Tongue (tissue), 1 donor: ENCODE measurements at regions not wholly inside any gene's neighbourhood (a gene's known extent, or its start where the extent isn't known, plus 50 kb on each side); places are given as distances from the start of the nearest gene placed in this dataset.

Source experiments
- DNase-seq: peaks from one replicate; pipeline ENCODE4 v3.0.0-alpha.2; 2015

DNA sequence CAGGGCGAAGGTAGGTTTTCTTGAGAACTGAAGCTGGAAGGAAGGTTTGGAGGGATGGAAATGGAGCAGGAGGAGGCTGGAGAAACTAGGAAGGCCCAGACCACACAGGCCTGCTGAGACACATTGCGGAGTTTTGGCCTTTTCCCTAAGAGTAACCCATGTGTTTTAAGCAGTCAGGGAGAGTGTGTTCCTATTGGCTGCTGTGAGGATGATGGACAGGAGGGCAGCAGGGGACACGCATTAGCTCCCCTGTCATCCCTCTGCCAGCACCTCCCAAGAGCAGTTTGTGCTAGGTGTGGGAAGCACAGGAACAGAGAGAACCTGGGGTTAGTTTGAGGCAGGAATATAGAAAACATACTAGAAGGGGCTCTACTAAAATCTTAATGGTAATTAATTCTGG, 842.1 kb downstream of the TBC1D22A start:
- no peak for DNase-seq

DNA sequence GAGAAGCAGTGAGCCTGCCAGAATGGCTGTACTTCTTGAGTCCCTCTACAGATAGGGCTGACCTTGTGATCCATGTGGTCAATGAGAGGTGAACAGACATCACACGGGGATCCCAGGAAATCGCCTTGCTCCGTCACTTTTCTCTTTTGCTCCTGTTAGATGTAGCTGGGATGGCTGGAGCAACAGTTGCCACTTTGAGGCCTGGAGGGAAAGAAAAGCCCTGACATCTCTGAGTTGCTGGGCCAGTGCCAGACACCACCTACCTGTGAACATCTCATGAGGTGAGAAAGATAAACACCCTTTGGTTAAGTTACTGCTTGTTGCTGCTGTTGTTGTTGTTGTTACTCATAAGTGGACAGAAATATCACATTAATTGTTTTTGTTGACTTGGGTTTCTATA, 840.3 kb downstream of the TBC1D22A start:
- DNase-seq, result no peak

DNA sequence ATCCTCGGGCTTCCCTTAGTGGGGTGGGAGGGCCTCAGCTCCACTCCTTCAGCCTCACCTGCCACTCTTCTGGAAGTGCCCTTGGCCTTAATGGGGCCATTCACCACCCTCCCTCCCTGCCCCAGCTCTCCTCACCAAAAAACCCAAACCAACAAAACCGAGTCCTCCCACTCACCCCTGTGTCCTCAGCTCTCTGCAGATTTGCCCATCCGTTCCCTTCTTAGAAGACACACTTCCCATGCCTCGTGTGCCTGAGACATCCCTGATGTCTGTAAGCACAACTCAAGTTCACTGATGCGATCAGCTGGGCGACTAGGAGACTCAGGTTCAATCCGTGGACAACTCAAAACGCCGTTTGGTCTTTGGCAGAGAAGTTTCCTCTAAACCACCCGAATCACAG, 839.2 kb downstream of the TBC1D22A start:
- DNase-seq, result no peak

DNA sequence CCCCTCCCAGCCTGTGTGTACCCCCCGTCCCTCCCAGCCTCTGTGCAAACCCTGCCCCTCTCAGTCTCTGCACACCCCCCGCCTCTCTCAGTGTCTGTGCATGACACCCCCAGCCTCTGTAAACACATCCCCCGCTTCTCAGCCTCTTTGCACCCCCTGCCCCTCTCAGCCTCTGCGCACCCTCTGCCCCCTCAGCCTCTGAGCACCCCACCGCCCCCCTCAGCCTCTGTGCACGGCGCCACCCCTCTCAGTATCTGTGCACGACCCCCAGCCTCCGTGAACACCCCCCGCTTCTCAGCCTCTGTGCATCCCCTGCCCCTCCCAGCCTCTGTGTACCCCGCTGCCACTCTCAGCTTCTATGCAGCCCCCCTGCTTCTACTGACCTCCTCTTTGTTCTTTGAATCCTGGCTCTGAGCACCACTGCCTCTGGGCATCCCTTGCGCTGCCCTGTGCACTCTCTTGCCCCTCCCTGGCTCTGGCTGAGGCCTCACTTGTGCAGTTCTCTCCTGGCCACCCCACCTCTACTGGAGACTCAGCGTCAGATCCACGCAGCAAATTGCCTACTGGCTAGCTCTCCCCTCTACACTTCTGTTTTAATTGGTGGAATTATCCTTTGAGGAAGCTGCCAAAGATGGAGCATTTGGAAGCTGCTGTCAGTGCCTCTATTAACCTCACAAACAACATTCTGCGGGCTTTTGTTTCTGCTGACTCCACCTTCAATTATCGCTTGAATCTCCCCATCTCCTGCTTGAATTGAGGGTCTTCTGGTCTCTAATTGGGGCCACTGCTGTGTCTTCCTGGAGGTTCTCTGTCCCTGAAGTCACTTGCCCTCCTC, 838.6 kb downstream of the TBC1D22A start:
- DNase-seq, result no peak

DNA sequence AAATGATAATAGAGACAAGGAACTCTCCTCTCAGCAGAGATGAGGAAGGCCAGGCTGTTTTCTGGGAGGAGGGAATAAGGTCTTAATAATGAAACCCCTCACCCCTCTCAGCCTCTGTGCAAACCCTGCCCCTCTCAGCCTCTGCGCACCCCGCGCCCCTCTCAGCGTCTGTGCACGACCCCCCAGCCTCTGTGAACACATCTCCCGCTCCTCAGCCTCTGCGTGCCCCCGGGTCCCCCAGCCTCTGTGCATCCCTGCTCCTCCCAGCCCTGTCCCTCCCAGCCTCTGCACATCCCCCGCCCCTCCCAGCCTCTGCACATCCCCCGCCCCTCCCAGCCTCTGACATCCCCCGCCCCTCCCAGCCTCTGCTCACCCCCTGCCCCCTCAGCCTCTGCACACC, 837.8 kb downstream of the TBC1D22A start:
- DNase-seq, result no peak

DNA sequence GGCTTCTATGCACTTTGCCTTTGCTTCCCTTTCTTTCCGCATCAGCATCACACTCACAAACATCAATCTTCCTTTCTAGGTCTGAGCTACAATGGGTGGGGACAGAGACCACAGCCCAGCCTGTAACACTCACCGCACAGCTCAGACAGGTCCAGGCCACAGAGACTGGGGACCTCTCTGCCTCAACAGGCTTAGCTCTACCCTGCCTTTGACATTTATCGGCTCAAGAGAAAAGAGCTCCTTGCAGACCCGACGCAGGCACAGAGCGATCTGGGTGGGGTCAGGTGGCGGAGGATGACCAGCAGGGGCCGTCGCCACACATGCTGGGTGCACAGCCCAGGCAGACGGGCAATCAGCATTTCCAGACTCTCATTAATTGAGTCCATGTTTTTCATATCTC, 837.3 kb downstream of the TBC1D22A start:
- DNase-seq, result no peak

DNA sequence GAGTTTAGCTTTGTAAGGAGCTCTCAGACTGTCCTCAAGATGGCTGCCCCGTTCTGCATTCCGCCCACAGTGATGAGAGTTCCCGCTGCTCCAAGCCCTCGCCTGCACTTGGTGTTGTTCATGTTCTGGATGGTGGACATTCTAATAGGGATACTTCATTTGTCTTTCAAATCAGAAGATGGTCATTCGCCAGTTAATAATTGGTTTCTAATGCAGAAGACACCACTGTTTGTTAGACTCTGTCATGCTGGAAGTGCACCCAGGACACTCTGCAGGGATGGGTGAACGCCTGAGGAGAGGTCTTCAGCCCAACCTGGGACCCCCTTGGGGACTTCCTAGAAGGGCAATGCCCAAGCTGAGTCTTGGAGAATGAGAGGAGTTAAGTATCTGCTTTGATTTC, 836.4 kb downstream of the TBC1D22A start:
- DNase-seq, result no peak

DNA sequence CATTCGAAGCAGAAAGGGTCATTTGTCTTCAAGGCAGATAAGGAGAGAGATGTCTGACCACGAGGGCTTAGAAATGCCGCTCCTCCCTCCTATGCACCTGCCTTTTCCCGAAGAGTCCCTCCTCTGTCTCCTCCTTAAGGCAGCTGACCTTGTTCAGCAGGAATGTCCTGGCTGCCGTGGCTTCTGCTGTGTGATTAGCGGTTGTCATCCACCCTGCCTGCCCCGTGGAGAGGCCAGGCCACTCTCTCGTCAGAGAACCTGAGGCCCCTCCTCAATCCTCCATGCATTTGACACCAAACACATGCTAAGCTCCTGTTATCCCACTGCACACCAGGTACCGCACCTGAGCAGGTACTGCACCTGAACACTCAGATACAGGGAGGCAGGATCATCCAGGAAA, 834.6 kb downstream of the TBC1D22A start:
- DNase-seq, result peak; percentile 8

DNA sequence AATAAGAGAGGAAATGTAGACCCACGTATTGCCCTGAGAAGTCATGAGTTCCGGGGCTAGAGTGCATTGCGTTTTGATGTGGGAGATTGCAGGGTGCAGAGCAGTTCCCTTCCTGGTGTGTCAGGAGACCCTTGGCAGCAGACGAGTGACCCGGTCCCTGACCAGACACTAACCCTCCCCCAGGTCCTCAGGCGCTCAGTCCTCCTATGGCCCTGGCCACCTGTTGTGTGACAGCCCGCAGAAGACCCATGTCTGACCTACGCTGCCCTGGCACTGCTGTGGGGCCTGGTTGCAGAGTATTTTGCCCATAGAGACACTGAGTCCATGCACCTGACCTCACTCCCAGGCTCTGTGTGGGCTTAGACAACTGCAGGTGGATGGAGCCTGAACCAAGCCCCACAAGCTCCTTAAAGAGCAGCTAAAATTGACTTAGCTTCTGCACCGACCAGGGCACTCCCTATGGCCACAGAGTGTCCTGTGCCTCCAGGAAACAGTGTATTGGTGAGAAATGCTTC, 833.8 kb downstream of the TBC1D22A start:
- no peak for DNase-seq

DNA sequence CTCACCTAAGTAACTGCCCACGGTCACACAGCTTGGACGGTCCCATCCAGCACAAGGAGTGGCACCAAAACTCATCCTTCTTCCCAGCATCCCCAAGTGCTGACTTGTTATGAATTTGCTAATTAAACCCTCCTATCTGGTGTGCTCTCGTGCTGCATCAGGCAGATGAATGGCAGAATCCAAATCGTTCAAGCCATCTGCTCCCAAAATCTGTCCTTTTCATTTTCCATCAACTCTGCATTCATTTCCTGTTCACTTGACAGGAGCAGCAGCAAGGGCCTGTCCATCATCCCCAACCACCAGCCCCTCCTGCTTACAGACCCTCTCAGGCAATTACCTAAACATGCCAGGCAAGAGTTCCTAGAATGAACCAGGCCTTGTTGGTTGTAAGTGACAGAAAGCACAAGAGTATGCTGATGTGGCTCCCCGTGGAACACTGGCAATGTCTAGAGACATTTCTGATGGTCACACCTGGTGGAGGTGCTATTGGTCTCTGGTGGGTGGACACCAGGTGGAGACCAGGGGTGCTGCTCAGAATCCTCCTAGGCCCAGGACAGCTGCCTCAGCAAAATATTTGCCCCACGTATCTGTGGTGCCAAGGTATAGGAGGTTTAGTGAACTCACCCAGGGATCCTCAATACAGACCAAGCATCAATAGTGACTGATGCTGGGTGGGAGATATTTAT, 832.5 kb downstream of the TBC1D22A start:
- no peak for DNase-seq

DNA sequence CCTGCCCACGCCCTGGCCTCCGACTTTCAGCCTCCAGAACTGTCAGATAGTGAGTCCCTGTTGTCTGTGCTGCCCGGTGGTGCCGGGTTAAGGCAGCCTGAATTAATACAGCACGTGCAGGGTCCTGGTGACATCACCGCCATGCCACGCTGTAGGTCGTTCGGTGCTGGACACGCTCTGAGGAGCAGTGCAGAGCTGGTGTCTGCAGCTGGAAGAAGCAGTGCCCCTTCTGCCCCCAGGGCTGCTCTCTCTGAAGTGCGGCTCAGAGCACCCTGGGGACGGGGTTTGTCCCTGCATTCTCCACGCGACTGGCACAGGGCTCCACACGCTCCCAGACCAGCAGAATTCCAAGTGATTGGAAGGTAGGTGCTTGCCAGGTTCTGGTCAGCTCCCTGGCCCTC, 831.5 kb downstream of the TBC1D22A start:
- DNase-seq, result no peak

DNA sequence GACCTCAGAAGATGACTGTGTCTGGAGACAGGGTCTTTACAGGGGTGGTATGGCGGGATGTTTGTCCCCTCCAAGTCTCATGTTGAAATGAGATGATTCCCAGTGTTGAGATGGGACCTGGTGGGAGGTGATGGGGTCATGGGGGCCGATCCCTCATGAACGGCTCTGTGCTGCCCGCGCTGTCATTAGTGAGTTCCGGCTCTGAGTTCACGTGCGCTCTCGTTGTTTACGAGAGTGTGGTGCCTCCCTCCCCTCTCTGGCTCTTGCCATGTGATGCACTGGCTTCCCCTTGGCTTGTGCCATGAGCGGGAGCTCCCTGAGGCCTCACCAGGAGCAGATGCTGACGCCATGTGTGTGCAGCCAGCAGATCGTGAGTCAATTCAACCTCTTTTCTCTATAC, 830.8 kb downstream of the TBC1D22A start:
- DNase-seq, result no peak

DNA sequence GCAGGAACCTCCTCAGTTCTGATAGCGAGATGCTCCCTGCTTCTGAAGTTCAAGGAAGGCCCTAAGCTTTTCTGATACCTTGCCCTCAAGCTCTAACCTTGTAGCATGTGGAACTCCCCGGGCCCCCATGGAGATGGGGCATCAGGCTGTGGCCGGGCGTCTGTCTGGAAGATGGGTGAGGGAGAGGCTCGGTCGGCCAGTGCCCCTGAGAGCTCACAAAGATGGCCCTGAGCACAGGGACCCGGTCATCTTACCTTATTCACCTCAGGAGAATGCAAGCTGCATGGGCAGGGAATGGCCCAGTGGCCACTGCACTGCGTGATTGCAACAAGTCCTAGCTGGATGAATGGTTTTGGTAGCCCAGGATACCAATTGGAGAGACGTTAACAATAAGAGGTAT, 830.3 kb downstream of the TBC1D22A start:
- no peak for DNase-seq

DNA sequence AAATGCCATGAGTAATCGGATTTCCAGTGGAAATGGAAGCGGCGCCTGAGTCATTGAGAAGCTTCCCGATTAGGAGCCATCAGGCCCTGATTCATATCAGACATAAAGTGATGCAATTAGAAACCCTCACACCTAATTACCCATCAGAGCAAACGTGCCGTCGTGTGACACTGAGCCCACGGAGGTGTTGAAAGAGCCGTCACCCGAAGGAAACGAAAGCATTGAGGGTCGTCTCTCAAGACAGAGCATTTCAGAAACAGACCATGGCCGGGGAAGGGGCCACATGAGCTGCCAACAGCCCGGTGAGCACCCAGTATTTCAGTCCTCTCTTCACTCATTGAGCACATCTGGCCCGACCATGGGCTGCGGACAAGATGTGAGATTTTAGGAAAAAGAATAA, 829.3 kb downstream of the TBC1D22A start:
- no peak for DNase-seq

DNA sequence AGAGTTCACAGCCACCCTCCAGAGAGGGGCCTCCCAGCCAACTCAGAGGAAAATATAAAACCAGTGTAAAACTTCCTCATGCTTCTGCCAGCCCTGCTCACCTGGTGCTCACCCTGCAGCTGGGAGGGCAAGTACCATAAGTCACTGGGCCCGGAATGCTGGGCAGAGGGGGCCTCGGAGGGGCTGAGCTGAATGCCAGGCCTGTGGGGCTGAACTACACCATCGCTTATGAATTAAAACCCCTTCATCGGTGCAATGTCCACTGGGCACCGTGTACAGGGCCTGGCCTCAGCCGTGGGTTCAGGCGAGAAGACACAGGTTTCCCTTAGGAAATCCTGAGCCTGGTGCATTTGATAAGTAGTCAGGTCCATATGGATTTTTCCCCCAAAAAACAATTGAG, 828.6 kb downstream of the TBC1D22A start:
- no peak for DNase-seq

DNA sequence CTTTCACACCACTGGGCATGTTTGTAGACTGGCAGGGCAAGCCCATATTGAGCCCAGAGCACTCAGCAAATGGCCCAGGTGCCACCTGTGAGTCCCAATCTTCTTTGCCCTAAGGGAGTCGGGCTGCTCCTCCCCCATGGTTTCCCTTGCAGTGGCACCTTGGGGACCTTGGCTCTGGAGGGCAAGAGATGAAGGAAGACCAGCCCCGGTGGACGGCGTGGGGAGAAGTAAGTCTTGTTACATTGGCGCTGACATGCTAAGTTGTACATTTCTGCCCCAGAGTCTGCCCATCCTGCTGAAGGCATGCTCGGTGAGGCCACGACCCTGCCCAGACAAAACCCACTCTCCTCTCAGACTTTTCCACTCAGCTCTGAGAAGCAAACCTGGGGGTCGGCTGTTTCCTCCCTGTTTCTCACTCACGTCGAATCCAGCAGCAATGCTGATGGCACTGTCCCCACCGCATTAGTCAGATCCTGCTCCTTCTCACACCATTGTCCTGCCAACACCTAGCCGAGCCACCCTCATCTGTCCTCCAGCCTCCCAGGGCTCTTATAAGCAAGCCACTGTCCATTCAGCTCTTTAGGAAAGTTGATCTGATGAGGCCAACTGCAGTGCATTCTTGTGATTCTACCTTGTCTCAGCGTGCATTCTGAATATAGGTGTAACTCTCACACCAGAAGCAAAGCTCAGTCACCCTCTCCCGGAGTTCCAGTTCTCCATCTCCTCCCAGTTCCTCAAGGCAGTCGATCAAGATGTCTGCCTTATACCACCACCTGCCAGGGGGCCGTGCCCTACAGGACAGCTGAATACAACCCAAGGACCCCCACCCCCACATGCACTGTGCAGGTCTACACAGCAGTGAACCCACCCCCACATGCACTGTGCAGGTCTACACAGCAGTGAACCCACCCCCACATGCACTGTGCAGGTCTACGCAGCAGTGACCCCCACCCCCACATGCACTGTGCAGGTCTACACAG, 827.1 kb downstream of the TBC1D22A start:
- DNase-seq, result no peak

DNA sequence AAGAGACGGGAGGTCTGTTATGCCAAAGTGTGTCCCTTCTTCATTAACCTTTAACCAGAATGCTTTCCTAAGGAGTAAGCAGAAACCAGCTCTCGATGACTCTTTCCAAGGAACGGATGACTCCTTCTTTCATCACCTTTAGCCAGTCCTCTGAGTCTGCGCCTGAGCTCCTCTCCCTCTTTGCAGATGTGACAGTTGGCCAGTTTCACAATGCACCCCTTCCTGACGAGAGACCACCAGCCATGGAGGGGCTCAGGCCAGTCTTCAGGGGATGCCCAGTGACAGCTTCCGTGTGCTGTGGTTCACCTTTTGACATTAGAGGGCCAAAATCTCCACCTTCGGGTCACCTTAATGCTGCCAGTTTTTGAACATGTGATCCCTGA, 826.1 kb downstream of the TBC1D22A start:
- DNase-seq, result no peak

DNA sequence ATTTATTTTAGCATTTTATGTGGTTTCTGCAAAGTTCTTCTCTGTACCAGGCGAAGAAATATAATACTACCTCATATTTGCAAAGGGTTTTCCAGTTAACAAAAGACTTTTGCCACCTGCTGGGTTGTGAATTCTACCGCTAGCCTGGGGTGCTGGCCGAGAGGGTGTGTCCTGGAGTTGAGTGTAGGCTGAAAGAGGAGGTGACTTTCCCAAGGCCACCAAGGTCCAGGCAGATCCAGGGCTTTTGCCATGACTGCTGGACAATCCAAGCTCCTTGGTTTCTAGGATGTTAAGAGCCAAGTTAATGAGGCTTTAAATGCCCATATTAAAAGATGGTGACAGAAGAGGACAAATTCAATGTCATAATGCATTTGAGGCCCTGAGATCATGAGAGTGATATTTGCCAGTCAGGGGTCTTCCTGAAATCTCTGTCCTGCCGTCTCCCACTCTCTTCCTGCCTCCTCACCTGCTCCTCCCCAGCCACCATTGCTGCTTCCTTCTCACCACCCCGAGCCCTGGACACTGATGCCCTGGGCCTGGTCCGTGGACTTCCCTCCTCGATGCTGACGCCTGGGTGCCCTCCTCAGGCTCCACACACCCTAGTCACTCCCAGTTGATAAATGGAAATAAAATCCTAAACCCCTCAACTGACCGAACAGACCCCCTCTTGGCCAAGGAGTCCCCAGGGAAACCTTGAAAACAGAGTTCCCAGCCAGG, 825.6 kb downstream of the TBC1D22A start:
- DNase-seq, result no peak

DNA sequence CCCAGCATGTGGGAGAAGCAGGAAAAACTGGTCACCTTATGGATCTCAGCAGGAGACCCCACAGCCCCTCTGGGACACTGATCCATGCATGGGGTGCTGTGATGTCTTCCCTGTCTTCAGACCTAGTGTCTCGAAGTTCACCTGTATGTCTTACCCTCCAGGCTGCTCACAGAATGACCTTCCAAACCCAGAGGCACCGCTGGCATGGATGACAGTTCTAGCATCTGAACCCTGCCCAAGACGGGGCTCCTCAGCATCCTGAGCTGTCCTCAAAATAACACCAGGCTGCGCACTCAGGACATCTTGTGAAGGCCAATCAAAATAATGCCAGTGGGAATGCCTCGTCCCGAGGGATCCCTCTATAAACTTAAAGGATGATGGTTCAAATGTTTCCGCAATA, 824.9 kb downstream of the TBC1D22A start:
- DNase-seq, result no peak

DNA sequence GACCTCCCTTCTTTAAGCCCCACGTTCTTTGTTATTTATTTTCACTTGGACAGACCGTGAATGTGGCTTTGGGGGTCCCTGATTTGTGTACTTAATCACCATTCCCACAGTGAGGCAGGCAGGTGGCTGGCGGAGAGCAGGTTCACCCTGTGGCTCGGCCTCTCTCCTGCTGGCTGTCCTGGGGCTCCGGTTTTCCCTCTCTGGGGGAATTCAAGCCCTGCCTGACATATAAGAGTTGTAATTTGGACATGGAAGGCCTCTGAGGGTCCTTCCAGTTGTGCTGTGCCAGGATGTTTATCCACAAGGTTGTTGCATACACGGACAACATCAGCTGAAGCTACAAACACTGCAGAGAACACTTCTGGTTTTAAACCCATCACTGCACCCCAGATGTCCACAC, 824.5 kb downstream of the TBC1D22A start:
- DNase-seq, result no peak

DNA sequence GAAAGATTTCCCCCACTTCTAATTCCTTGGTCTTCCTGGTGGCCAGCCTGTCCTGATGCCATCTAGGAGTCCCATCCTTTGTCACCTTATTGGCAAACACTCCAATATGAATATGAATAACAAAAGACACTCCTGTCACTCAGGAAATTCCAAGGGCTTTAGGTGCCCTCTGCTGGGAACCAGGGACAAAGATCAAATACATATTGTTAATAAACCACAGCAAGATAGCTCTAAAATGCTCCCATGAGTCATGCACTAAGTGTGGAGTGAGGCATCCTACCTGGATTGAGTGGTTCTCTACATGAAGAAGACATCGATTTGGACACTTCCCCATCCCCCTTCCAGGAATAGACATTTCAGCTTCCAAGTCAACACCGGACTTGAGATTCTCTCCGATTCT, 823.6 kb downstream of the TBC1D22A start:
- DNase-seq, result no peak

DNA sequence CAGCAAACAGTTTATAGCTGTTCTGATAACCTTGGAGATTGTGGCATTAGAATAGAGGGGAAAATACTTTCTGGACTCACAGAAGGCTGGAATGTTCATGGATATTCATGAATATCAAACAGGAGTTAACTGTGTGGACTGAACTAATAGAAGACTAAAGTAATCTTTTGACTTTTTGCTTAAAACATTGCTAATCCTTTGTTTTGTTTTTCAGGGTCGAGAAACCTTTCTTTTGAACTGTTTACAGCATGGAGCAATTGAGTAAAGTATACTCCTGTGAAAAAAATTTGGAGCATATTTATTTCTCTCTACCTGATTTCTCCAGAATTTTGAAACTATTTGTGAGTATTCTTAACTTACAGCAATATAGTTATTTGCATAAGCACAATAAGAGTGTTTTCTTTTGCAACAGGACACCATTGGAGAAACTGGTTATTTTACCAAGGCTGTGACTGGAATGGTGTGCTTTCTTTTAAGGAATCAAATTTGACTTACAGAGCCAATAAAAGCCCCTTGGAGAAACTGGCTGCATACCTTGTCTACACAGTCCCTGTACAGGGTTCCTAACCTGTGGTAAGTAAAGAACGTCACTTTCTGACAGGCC, 821.6 kb downstream of the TBC1D22A start:
- no peak for DNase-seq
